Left lung (tissue), 4 donors: ENCODE measurements at regions not wholly inside any gene's neighbourhood (a gene's known extent, or its start where the extent isn't known, plus 50 kb on each side); places are given as distances from the start of the nearest gene placed in this dataset.

Source experiments
- ATAC-seq: fragments of 200-7000 bp; cut with Tn5 transposase; one replicate; pipeline ENCODE4 v1.9.1; 2020; ENCODE audit warnings: moderate library complexity
- DNase-seq, 4 donors: peaks; one replicate each; pipeline ENCODE4 v3.0.0-alpha.2; 2013 to 2020
- H3K27ac ChIP-seq, 2 donors: fragments of 200-600 bp; sonication (generic) in 1 of 2; one replicate each; pipeline versions ENCODE4 v1.5.0 to v1.8.0; 2020 to 2021
- H3K27me3 ChIP-seq, 2 donors: fragments of 200-600 bp; sonication (generic) in 1 of 2; one replicate each; pipeline versions ENCODE4 v1.5.0 to v1.8.0; 2020 to 2021
- H3K36me3 ChIP-seq, 2 donors: fragments of 200-600 bp; sonication (generic) in 1 of 2; one replicate each; pipeline versions ENCODE4 v1.5.0 to v1.8.0; 2020 to 2021
- H3K4me1 ChIP-seq, 2 donors: fragments of 200-600 bp; one replicate each; pipeline ENCODE4 v1.8.0; 2021
- H3K4me3 ChIP-seq, 2 donors: fragments of 200-600 bp; sonication (generic) in 1 of 2; one replicate each; pipeline versions ENCODE4 v1.5.0 to v1.8.0; 2020 to 2021; ENCODE audit warnings: mild to moderate bottlenecking in 1 of 2
- H3K9me3 ChIP-seq, 2 donors: fragments of 200-600 bp; sonication (generic) in 1 of 2; one replicate each; pipeline versions ENCODE4 v1.5.0 to v1.8.0; 2020 to 2021
- intact Hi-C, 2 donors: fragments of 100-400 bp; cut with DNase I; formaldehyde crosslinking; loops; one replicate each; pipeline versions ENCODE4 v1.11.2 to v1.14.2; 2022
- TF ChIP-seq, protein P1 (sequence below), 2 donors: fragments of 200-600 bp; sonication (generic) in 1 of 2; IDR thresholded peaks; one replicate each; pipeline versions ENCODE4 v1.5.0 to v1.8.0; 2021; ENCODE audit warnings: antibody characterized with exemption in 2 of 2
- donor health status: DM: no; HTN: yes; CAD: no.
- donor health status: DM: no; HTN: no; CAD: no.

DNA sequence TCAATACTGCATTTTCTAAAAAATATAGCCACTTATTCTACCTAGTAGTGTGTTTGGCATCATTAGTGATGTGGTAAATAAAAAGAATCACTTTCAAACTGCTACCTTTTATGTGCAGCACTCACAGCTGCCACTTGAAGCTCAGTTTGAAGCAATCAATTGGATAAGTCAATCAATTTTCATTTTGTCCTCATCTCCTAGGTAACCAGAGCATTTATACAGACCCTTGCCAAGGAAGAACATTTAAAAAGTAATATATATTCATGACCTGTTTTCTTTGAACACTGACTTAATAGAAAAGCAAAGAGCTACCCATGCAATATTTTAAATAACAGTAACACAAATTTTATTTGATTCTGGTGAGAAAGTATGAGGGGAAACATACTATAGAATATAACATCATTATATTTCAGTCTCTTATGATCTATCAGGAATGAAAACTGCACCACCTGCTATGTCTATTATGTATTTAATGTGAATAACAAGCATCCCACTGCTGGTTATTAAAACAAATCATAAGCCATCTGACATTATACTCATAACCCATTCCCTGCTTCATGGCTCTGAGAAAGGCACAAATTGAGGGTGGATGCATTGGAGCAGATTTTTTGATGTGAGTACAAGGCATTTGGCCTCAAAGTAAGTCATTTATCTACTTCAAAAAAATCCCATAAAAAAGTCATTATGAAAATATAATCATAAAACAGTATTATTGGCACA lies 168.4 kb upstream of the C21orf91 start:
- DNase-seq (no peak), ATAC-seq (no peak)
- TF ChIP-seq, protein P1, sequence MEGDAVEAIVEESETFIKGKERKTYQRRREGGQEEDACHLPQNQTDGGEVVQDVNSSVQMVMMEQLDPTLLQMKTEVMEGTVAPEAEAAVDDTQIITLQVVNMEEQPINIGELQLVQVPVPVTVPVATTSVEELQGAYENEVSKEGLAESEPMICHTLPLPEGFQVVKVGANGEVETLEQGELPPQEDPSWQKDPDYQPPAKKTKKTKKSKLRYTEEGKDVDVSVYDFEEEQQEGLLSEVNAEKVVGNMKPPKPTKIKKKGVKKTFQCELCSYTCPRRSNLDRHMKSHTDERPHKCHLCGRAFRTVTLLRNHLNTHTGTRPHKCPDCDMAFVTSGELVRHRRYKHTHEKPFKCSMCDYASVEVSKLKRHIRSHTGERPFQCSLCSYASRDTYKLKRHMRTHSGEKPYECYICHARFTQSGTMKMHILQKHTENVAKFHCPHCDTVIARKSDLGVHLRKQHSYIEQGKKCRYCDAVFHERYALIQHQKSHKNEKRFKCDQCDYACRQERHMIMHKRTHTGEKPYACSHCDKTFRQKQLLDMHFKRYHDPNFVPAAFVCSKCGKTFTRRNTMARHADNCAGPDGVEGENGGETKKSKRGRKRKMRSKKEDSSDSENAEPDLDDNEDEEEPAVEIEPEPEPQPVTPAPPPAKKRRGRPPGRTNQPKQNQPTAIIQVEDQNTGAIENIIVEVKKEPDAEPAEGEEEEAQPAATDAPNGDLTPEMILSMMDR (IDR thresholded peaks at IDR 0.05), result no peak
- H3K27ac ChIP-seq, result no peak overlapping the region
- intact Hi-C loops, result no loop called here
- no peaks in the 10 kb centered on the region for H3K27me3 ChIP-seq
- no peaks in the 10 kb centered on the region for H3K36me3 ChIP-seq
- H3K4me3 ChIP-seq, result no peak overlapping the region
- H3K4me1 ChIP-seq, result no peaks in the 10 kb centered on the region
- peaks cover 0 to 8% of the 10 kb centered on the region in 2 donors for H3K9me3 ChIP-seq

DNA sequence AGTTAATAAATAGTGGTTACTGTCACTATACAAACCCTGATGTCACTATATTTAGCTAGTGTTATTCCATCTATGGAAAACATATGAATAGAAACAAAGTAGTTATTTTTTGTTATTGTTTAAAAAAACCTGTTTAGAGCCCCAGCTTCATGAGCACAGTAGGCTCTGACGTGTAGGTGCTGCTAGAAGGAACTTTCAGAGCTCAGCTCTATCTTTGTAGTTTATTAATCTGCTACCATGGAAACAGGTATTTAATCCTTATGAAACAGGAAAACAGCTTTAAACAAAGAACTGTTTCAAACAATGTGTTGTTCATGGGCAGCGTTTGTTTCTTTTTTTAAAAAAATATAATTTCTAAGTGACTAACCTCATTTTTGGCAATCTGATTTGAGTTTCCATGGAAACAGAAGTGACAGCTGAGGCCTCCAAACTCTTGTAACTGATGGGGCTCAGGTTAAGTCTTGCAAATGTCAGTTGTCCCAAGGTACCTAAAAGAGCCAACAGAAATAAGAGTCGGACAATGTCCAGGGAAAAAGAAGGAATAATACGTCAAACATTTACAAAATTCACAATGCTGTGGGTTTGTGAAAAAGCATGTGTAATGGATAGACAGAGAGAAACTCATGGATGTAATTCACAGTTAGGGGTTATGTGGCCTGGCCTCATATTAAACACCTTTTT lies 162.0 kb upstream of the C21orf91 start:
- no peak for DNase-seq

DNA sequence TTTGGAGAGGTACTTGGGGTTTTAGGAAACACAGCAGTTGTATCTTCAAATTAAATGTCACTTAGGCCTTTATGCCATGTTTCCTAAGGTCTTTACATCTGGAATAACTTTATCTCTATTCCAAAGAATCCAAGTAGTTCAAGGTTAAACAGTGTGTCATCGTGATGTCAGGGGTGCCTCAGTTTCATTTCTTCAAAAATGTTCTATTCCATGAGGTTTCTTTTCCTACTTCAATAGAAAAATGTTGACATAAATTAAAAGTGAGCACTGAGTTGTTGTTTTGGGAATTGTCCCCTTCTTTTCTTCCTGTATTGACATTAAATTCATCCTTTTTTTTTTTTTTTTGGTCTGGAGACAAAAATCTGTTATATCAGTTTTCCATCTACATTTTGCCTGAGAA lies 160.6 kb upstream of the C21orf91 start:
- no peak overlapping the region for H3K4me3 ChIP-seq
- TF ChIP-seq, protein P1 (IDR thresholded peaks at IDR 0.05), result no peak
- ATAC-seq, result no peak
- no peaks in the 10 kb centered on the region for H3K27me3 ChIP-seq
- H3K9me3 ChIP-seq, result peaks cover 0 to 2% of the 10 kb centered on the region in 2 donors
- intact Hi-C loops, result no loop called here
- no peaks in the 10 kb centered on the region for H3K36me3 ChIP-seq
- H3K27ac ChIP-seq, result no peak overlapping the region
- DNase-seq, result no peak
- no peaks in the 10 kb centered on the region for H3K4me1 ChIP-seq

More for the DNA sequence above, 162.0 kb upstream of the C21orf91 start:
- no peak overlapping the region for H3K4me3 ChIP-seq
- H3K36me3 ChIP-seq, result no peaks in the 10 kb centered on the region
- no peak overlapping the region for H3K27ac ChIP-seq
- peaks cover 0 to 2% of the 10 kb centered on the region in 2 donors for H3K9me3 ChIP-seq
- TF ChIP-seq, protein P1 (IDR thresholded peaks at IDR 0.05), result no peak
- H3K4me1 ChIP-seq, result no peaks in the 10 kb centered on the region
- no peak for ATAC-seq
- intact Hi-C loops, result no loop called here
- H3K27me3 ChIP-seq, result no peaks in the 10 kb centered on the region

DNA sequence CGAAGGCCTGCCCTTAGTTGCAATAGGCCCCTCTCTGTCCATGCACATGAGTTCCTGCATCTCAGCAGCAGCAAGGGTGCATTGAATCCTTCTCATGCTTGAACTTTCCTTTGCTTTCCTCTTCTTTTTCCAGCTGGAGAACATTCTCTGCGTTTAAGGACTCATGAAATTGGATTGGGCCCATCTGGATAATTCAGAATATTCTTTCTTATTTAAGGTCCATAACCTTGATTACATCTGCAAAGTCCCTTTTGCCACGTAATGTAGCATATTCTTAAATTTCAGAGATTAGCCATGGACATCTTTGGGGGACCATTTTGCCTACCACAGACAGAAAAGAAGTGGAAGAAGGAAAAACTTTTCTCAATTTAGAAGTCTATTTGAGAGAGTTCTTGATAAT lies 159.7 kb upstream of the C21orf91 start:
- TF ChIP-seq, protein P1 (IDR thresholded peaks at IDR 0.05), result no peak
- Histone ChIP-seq H3K27ac (no peak overlapping the region), H3K4me3 (no peak overlapping the region), H3K4me1 (no peaks in the 10 kb centered on the region), H3K36me3 (no peaks in the 10 kb centered on the region), H3K27me3 (no peaks in the 10 kb centered on the region), H3K9me3 (peaks cover 0 to 2% of the 10 kb centered on the region in 2 donors)
- DNase-seq (no peak), ATAC-seq (no peak)
- intact Hi-C loops, result no loop called here

DNA sequence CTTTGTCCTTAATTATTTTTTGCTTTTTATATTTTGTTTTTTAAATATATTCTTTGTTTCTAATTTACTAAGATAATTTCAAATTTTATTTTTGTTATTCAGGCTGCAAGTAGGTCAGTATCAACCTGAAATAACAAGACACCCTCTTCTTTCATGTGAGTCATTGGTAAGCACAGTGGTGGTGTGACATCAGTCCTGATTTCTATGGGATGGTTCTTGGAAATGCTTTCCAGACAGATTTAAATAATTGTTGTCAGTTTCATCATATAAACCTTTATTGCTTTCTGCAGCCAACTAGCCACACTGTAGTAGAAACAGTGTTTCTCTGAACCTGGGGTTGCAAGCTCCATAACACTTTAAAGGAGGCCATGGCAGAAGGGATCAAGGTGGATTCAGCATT lies 157.5 kb upstream of the C21orf91 start:
- intact Hi-C loops, result no loop called here
- TF ChIP-seq, protein P1 (IDR thresholded peaks at IDR 0.05), result no peak
- DNase-seq, result no peak
- no peak overlapping the region for H3K27ac ChIP-seq
- no peaks in the 10 kb centered on the region for H3K36me3 ChIP-seq
- H3K4me3 ChIP-seq, result no peak overlapping the region
- H3K27me3 ChIP-seq, result no peaks in the 10 kb centered on the region
- H3K4me1 ChIP-seq, result no peaks in the 10 kb centered on the region
- no peak for ATAC-seq
- H3K9me3 ChIP-seq, result peaks cover 0 to 2% of the 10 kb centered on the region in 2 donors
